ENCODE measurements at regions not wholly inside any gene's neighbourhood (a gene's known extent, or its start where the extent isn't known, plus 50 kb on each side); places are given as distances from the start of the nearest gene placed in this dataset.
A peak's percentile ranks its signal among the peaks of the same experiment; 100 is the strongest.

DNA sequence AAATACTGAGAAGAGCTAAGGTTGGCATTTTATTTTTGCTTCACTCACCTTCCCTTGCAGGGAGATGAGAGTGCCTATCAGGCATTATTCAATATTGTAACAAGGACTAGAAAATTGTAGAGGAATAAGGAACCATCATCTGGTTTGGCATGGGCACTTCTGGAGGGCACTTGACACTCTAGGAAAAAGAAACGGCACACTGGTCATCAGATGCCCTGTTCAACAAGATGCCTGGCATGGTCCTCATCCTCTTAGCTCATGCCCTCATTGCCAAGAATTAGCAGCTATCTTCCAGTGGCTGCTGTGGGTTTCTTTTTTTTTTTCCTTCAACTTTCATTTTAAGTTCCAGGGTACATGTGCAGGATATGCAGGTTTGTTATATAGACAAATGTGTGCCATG is 95.1 kb upstream of the ESRRG start:
- TF ChIP-seq FOXM1 (IDR thresholded peaks at IDR 0.05; ENCODE audit: borderline replicate concordance, low read depth) (no peak), RAD21 (IDR thresholded peaks at IDR 0.05; ENCODE audit: low read depth) (no peak), YY1 (IDR thresholded peaks at IDR 0.05; ENCODE audit: low read depth) (no peak), CEBPB (IDR thresholded peaks at IDR 0.05) (no peak), TCF12 (IDR thresholded peaks at IDR 0.05; ENCODE audit: low read depth) (no peak)

GRCh38 chr1:216815260-216816131 is 92.3 kb upstream of the ESRRG start:
- TF ChIP-seq, protein P1, sequence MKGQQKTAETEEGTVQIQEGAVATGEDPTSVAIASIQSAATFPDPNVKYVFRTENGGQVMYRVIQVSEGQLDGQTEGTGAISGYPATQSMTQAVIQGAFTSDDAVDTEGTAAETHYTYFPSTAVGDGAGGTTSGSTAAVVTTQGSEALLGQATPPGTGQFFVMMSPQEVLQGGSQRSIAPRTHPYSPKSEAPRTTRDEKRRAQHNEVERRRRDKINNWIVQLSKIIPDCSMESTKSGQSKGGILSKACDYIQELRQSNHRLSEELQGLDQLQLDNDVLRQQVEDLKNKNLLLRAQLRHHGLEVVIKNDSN (IDR thresholded peaks at IDR 0.05): no peak
- TF ChIP-seq EP300 (IDR thresholded peaks at IDR 0.05; ENCODE audit: borderline replicate concordance) (no peak), TEAD4 (IDR thresholded peaks at IDR 0.05) (no peak), TCF12 (IDR thresholded peaks at IDR 0.05; ENCODE audit: low read depth) (peak; percentile 52; the same call in 1 of the 2 replicates), NFIC (IDR thresholded peaks at IDR 0.05) (no peak), EGR1 (IDR thresholded peaks at IDR 0.05) (no peak), CEBPB (IDR thresholded peaks at IDR 0.05) (peak; percentile 79), YY1 (IDR thresholded peaks at IDR 0.05; ENCODE audit: low read depth) (no peak), ZBTB7A (IDR thresholded peaks at IDR 0.05; ENCODE audit: low read depth) (no peak), RAD21 (IDR thresholded peaks at IDR 0.05; ENCODE audit: low read depth) (no peak), TAF1 (IDR thresholded peaks at IDR 0.05; ENCODE audit: low read depth) (no peak), MAX (IDR thresholded peaks at IDR 0.05) (peak; percentile 41; the same call in 1 of the 2 replicates), FOXM1 (IDR thresholded peaks at IDR 0.05; ENCODE audit: borderline replicate concordance, low read depth) (no peak), CREB1 (IDR thresholded peaks at IDR 0.05; ENCODE audit: low read depth) (no peak)
- TF ChIP-seq, protein P2, sequence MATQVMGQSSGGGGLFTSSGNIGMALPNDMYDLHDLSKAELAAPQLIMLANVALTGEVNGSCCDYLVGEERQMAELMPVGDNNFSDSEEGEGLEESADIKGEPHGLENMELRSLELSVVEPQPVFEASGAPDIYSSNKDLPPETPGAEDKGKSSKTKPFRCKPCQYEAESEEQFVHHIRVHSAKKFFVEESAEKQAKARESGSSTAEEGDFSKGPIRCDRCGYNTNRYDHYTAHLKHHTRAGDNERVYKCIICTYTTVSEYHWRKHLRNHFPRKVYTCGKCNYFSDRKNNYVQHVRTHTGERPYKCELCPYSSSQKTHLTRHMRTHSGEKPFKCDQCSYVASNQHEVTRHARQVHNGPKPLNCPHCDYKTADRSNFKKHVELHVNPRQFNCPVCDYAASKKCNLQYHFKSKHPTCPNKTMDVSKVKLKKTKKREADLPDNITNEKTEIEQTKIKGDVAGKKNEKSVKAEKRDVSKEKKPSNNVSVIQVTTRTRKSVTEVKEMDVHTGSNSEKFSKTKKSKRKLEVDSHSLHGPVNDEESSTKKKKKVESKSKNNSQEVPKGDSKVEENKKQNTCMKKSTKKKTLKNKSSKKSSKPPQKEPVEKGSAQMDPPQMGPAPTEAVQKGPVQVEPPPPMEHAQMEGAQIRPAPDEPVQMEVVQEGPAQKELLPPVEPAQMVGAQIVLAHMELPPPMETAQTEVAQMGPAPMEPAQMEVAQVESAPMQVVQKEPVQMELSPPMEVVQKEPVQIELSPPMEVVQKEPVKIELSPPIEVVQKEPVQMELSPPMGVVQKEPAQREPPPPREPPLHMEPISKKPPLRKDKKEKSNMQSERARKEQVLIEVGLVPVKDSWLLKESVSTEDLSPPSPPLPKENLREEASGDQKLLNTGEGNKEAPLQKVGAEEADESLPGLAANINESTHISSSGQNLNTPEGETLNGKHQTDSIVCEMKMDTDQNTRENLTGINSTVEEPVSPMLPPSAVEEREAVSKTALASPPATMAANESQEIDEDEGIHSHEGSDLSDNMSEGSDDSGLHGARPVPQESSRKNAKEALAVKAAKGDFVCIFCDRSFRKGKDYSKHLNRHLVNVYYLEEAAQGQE (IDR thresholded peaks at IDR 0.05; ENCODE audit: low read depth): no peak

DNA sequence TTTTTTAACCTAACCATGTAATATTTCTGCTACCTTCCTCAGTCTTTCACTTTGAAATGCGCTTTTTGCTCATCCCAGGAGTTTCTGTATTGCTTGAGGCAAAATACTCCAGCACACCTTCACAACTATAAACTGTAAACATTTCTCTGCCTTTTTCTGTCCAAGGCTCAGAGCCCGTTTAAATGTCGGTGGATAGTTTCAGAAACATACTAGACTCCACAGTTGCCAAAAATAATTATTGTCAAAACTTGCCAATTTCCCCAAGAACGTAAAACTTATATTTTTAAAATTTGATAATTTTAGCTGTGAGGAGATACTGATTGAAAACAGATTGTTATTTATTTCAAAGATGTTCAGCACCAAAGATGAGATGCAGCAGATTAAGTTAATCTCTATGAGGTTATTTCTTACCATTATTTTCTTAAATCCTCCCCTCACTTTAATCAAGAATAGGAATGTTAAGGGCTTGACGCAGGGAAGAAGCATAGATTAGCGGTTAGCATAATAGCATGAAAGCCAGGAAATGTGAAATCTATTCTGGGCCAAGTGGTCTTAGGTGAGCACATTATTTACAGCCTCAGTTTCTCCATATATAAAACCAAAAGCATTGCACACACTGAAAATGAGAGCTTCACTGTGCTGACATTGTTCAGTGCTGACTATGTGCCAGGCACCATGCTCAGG is 91.5 kb upstream of the ESRRG start:
- no peak for TF ChIP-seq CREB1 (IDR thresholded peaks at IDR 0.05; ENCODE audit: low read depth)
- no peak for TF ChIP-seq CEBPB (IDR thresholded peaks at IDR 0.05)
- TF ChIP-seq EGR1 (IDR thresholded peaks at IDR 0.05): no peak
- TF ChIP-seq NFIC (IDR thresholded peaks at IDR 0.05): no peak
- no peak for TF ChIP-seq TCF12 (IDR thresholded peaks at IDR 0.05; ENCODE audit: low read depth)
- no peak for TF ChIP-seq TAF1 (IDR thresholded peaks at IDR 0.05; ENCODE audit: low read depth)
- no peak for TF ChIP-seq YY1 (IDR thresholded peaks at IDR 0.05; ENCODE audit: low read depth)
- TF ChIP-seq TEAD4 (IDR thresholded peaks at IDR 0.05): no peak
- TF ChIP-seq, protein P2 (IDR thresholded peaks at IDR 0.05; ENCODE audit: low read depth): no peak
- TF ChIP-seq MAX (IDR thresholded peaks at IDR 0.05): no peak

DNA sequence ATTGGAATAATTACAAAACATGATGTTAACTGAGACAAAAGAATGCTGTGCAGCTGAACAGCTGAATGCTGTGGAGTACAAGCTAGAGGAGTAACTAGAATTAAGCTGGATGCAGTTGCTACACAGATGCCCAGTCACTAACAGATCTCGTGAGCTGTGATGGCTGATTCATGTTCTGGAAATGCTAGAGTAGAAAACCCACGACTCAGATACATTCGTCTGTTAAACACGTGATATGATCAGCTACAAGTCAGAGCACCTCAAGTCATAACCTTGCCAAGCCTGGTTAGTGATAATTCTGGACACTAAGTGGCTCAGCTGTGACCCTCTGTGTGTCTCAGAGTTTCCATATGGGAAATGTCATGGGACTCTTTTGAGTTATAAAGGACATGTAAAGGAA is 89.7 kb upstream of the ESRRG start:
- TF ChIP-seq RAD21 (IDR thresholded peaks at IDR 0.05; ENCODE audit: low read depth): no peak
- no peak for TF ChIP-seq EP300 (IDR thresholded peaks at IDR 0.05; ENCODE audit: borderline replicate concordance)
- TF ChIP-seq YY1 (IDR thresholded peaks at IDR 0.05; ENCODE audit: low read depth): no peak
- TF ChIP-seq, protein P2 (IDR thresholded peaks at IDR 0.05; ENCODE audit: low read depth): no peak
- TF ChIP-seq TCF12 (IDR thresholded peaks at IDR 0.05; ENCODE audit: low read depth): no peak
- TF ChIP-seq, protein P1 (IDR thresholded peaks at IDR 0.05): no peak
- TF ChIP-seq FOXM1 (IDR thresholded peaks at IDR 0.05; ENCODE audit: borderline replicate concordance, low read depth): no peak
- TF ChIP-seq ZBTB7A (IDR thresholded peaks at IDR 0.05; ENCODE audit: low read depth): no peak
- TF ChIP-seq EGR1 (IDR thresholded peaks at IDR 0.05): no peak
- TF ChIP-seq TEAD4 (IDR thresholded peaks at IDR 0.05): no peak
- no peak for TF ChIP-seq TAF1 (IDR thresholded peaks at IDR 0.05; ENCODE audit: low read depth)
